Uterus (tissue), 3 donors: ENCODE measurements at regions not wholly inside any gene's neighbourhood (a gene's known extent, or its start where the extent isn't known, plus 50 kb on each side); places are given as distances from the start of the nearest gene placed in this dataset.

ENCODE experiments used
- DNase-seq, 2 donors: peaks; one replicate each; pipeline ENCODE4 v3.0.0-alpha.2; 2019 to 2020
- H3K27ac ChIP-seq, 2 donors: fragments of 200-600 bp; sonication (generic); 1 replicate in 1 of 2; 2 replicates in 1 of 2; pipeline ENCODE4 v1.5.1; 2016 to 2018
- H3K27me3 ChIP-seq, 2 donors: fragments of 200-600 bp; sonication (generic); one replicate each; pipeline ENCODE4 v1.5.1; 2018 to 2019; ENCODE audit warnings: control low read depth in 1 of 2
- H3K36me3 ChIP-seq, 2 donors: fragments of 200-600 bp; sonication (generic); one replicate each; pipeline ENCODE4 v1.5.1; 2019; ENCODE audit warnings: control low read depth in 1 of 2
- H3K4me1 ChIP-seq, 2 donors: fragments of 200-600 bp; sonication (generic); one replicate each; pipeline ENCODE4 v1.5.1; 2018 to 2019; ENCODE audit warnings: control low read depth in 1 of 2
- H3K4me3 ChIP-seq, 2 donors: fragments of 200-600 bp; sonication (generic); 1 replicate in 1 of 2; 2 replicates in 1 of 2; pipeline ENCODE4 v1.5.1; 2018 to 2019; ENCODE audit warnings: mild to moderate bottlenecking in 1 of 2
- H3K9me3 ChIP-seq, 2 donors: fragments of 200-600 bp; sonication (generic); one replicate each; pipeline ENCODE4 v1.5.1; 2019; ENCODE audit warnings: control low read depth in 1 of 2
- CTCF ChIP-seq, 4 experiments: fragments of 200-600 bp in 2 of 4; fragments of 450-650 bp in 2 of 4; sonication (generic) in 2 of 4; IDR thresholded peaks; one replicate each; pipeline ENCODE4 v1.5.1; 2016 to 2019; ENCODE audit warnings: antibody characterized with exemption in 4 of 4, mild to moderate bottlenecking in 2 of 4, moderate library complexity in 1 of 4
- POLR2A ChIP-seq, 2 donors: fragments of 450-650 bp; IDR thresholded peaks; one replicate each; pipeline ENCODE4 v1.6.1; 2016; ENCODE audit warnings: antibody characterized with exemption in 2 of 2, mild to moderate bottlenecking in 1 of 2, moderate library complexity in 1 of 2
- intact Hi-C: fragments of 100-400 bp; cut with DNase I; formaldehyde crosslinking; loops from one replicate; pipeline ENCODE4 v1.15.1; 2023; ENCODE audit warnings: low total_unique reads
- donor health status: DM: yes; HTN: yes; CAD: no.

- intact Hi-C loops, result no loop called here
- no peaks in the 10 kb centered on the region for H3K36me3 ChIP-seq
These were observed 440.7 kb downstream of the KCNH5 start for GRCh38 chr14:62604524-62604923.

GRCh38 chr14:62614122-62614521 is 431.1 kb downstream of the KCNH5 start:
- no peak overlapping the region for H3K27ac ChIP-seq
- DNase-seq, result no peak
- TF ChIP-seq CTCF (IDR thresholded peaks at IDR 0.05) (no peak), POLR2A (IDR thresholded peaks at IDR 0.05) (no peak)
- H3K4me3 ChIP-seq, result no peak overlapping the region
- no peaks in the 10 kb centered on the region for H3K36me3 ChIP-seq
- H3K27me3 ChIP-seq, result no peaks in the 10 kb centered on the region
- no peaks in the 10 kb centered on the region for H3K9me3 ChIP-seq
- no peaks in the 10 kb centered on the region for H3K4me1 ChIP-seq
- intact Hi-C loops, result no loop called here

More at GRCh38 chr14:62604524-62604923, 440.7 kb downstream of the KCNH5 start:
- Histone ChIP-seq H3K27ac (no peak overlapping the region), H3K4me1 (no peaks in the 10 kb centered on the region), H3K27me3 (no peaks in the 10 kb centered on the region), H3K4me3 (no peak overlapping the region), H3K9me3 (no peaks in the 10 kb centered on the region)
- TF ChIP-seq CTCF (IDR thresholded peaks at IDR 0.05) (no peak), POLR2A (IDR thresholded peaks at IDR 0.05) (no peak)
- no peak for DNase-seq

- no peak overlapping the region for H3K27ac ChIP-seq
- no peaks in the 10 kb centered on the region for H3K9me3 ChIP-seq
- H3K27me3 ChIP-seq, result no peaks in the 10 kb centered on the region
- H3K4me1 ChIP-seq, result no peaks in the 10 kb centered on the region
- intact Hi-C loops, result no loop called here
- TF ChIP-seq POLR2A (IDR thresholded peaks at IDR 0.05) (no peak), CTCF (IDR thresholded peaks at IDR 0.05) (no peak)
- H3K4me3 ChIP-seq, result no peak overlapping the region
- DNase-seq, result no peak
- H3K36me3 ChIP-seq, result no peaks in the 10 kb centered on the region
These were observed 428.6 kb downstream of the KCNH5 start for GRCh38 chr14:62616668-62617067.

- no peaks in the 10 kb centered on the region for H3K36me3 ChIP-seq
- intact Hi-C loops, result no loop called here
- no peaks in the 10 kb centered on the region for H3K27me3 ChIP-seq
- no peak for DNase-seq
- no peaks in the 10 kb centered on the region for H3K4me1 ChIP-seq
- no peaks in the 10 kb centered on the region for H3K9me3 ChIP-seq
- no peak overlapping the region for H3K4me3 ChIP-seq
- TF ChIP-seq POLR2A (IDR thresholded peaks at IDR 0.05) (no peak), CTCF (IDR thresholded peaks at IDR 0.05) (no peak)
- no peak overlapping the region for H3K27ac ChIP-seq
These were observed 418.8 kb downstream of the KCNH5 start for GRCh38 chr14:62626416-62626815.

GRCh38 chr14:62629176-62629725 is 416.0 kb downstream of the KCNH5 start:
- H3K27ac ChIP-seq, result no peak overlapping the region
- DNase-seq, result no peak

More at GRCh38 chr14:62629176-62629725, 416.0 kb downstream of the KCNH5 start:
- Histone ChIP-seq H3K4me3 (no peak overlapping the region), H3K9me3 (no peaks in the 10 kb centered on the region), H3K36me3 (no peaks in the 10 kb centered on the region), H3K27me3 (no peaks in the 10 kb centered on the region), H3K4me1 (no peaks in the 10 kb centered on the region)
- intact Hi-C loops, result no loop called here
- TF ChIP-seq POLR2A (IDR thresholded peaks at IDR 0.05) (no peak), CTCF (IDR thresholded peaks at IDR 0.05) (no peak)
